Neural cell (in vitro differentiated cells): ENCODE measurements at regions not wholly inside any gene's neighbourhood (a gene's known extent, or its start where the extent isn't known, plus 50 kb on each side); places are given as distances from the start of the nearest gene placed in this dataset.

Source experiments
- MXI1 ChIP-seq: fragments of 450-650 bp; conservative IDR thresholded peaks from 2 replicates; pipeline ENCODE4 v1.6.1; 2014; ENCODE audit warnings: antibody characterized with exemption, mild to moderate bottlenecking; ENCODE audit not compliant: poor library complexity, severe bottlenecking
- POLR2AphosphoS5 ChIP-seq: IDR thresholded peaks from 2 replicates; pipeline ENCODE4 v1.6.1; 2012
- RAD21 ChIP-seq: fragments of 450-650 bp; conservative IDR thresholded peaks from 2 replicates; pipeline ENCODE4 v1.6.1; 2014; ENCODE audit warnings: antibody characterized with exemption, mild to moderate bottlenecking, moderate library complexity
- TAF1 ChIP-seq: IDR thresholded peaks from 2 replicates; pipeline ENCODE4 v1.6.1; 2012; ENCODE audit warnings: low read depth

DNA sequence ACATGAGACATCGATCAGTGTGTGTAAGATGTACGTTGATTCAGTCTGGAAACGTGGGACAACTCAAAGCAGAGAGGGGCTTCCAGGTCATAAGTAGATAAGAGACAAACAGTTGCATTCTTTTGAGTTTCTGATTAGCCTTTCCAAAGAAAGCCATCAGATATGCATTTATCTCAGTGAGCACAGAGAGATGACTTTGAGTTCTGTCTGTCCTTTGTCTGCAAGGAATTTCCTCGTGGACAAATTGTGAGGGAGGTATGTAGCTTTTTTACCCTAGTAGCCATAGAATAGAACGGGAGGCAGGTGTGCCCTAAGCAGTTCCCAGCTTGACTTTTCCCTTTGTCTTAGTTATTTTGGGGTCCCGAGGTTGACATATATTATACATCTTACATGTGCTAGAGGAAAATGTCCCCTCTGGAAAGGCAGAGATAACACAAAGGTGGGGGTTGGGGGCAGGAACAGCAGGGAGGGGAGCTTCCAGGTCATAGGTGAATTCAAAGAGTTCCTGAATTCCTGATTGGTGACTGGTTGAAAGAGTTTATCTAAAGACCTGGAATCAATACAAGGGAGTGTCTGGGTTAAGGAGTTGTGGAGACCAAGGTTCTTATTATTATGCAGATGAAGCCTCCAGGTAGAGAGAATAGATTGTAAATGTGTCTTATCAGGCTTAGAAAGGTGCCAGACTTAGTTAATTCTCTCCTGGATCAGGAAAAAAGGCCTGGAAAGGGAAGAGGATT, 237.0 kb downstream of the NFATC2 start:
- TF ChIP-seq TAF1 (no peak), RAD21 (no peak), MXI1 (no peak), POLR2AphosphoS5 (no peak)
